Skeletal muscle tissue (tissue), 3 donors: ENCODE measurements at regions not wholly inside any gene's neighbourhood (a gene's known extent, or its start where the extent isn't known, plus 50 kb on each side); places are given as distances from the start of the nearest gene placed in this dataset.

ENCODE experiments used
- H3K27ac ChIP-seq: one replicate; pipeline ENCODE4 v1.7.0; 2013; ENCODE audit warnings: mild to moderate bottlenecking, low read depth, low read length, inconsistent platforms
- H3K27me3 ChIP-seq, 3 donors: one replicate each; pipeline ENCODE4 v1.7.0; 2013; ENCODE audit warnings: low read length in 3 of 3; ENCODE audit not compliant: control insufficient read depth in 3 of 3, insufficient read depth in 3 of 3
- H3K36me3 ChIP-seq, 3 donors: one replicate each; pipeline ENCODE4 v1.7.0; 2013; ENCODE audit warnings: low read length in 3 of 3; ENCODE audit not compliant: control insufficient read depth in 3 of 3, insufficient read depth in 3 of 3
- H3K4me1 ChIP-seq, 3 donors: one replicate each; pipeline ENCODE4 v1.7.0; 2013; ENCODE audit warnings: low read length in 3 of 3, mild to moderate bottlenecking in 3 of 3; ENCODE audit not compliant: control insufficient read depth in 3 of 3, insufficient read depth in 3 of 3
- H3K4me3 ChIP-seq, 3 donors: one replicate each; pipeline ENCODE4 v1.7.0; 2013; ENCODE audit warnings: low read length in 3 of 3
- H3K9ac ChIP-seq, 3 donors: one replicate each; pipeline ENCODE4 v1.7.0; 2013; ENCODE audit warnings: low read length in 3 of 3, mild to moderate bottlenecking in 3 of 3, moderate library complexity in 2 of 3, low read depth in 1 of 3
- H3K9me3 ChIP-seq, 3 donors: one replicate each; pipeline ENCODE4 v1.7.0; 2013; ENCODE audit warnings: low read length in 3 of 3; ENCODE audit not compliant: control insufficient read depth in 3 of 3
- donor health status: Osteomylitis.

DNA sequence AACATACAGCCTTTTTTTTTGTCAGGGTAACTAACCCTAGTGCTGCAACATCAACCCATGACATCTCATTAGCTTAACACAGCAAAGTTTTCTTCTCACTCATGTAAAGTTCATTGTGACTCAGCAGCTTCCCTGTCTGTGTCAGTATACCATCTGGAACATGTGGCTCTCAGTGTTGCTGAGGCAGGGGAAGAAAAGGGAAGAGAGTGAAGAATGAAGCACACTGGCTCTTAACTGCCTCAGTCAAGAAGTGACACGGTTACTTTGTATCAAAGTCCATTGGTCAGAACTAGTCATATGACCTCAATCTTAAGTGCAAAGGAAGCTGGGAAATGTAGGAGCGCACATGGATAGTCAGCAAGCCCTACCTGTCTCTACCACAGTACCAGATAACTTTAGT is 185.0 kb upstream of the ELL2 start:
- no peak overlapping the region for H3K9ac ChIP-seq
- H3K27ac ChIP-seq = no peak overlapping the region
- no peaks in the 10 kb centered on the region for H3K4me1 ChIP-seq
- H3K36me3 ChIP-seq = no peaks in the 10 kb centered on the region
- no peaks in the 10 kb centered on the region for H3K27me3 ChIP-seq
- H3K4me3 ChIP-seq = no peak overlapping the region
- H3K9me3 ChIP-seq = no peaks in the 10 kb centered on the region

- H3K9ac ChIP-seq = no peak overlapping the region
Measured at GRCh38 chr5:96144289-96144688, 182.6 kb upstream of the ELL2 start.

GRCh38 chr5:96143450-96143849 is 181.8 kb upstream of the ELL2 start:
- no peaks in the 10 kb centered on the region for H3K9me3 ChIP-seq

More at GRCh38 chr5:96144289-96144688, 182.6 kb upstream of the ELL2 start:
- no peaks in the 10 kb centered on the region for H3K9me3 ChIP-seq
- H3K27ac ChIP-seq = no peak overlapping the region
- H3K36me3 ChIP-seq = no peaks in the 10 kb centered on the region
- H3K4me3 ChIP-seq = no peak overlapping the region
- H3K4me1 ChIP-seq = no peaks in the 10 kb centered on the region
- no peaks in the 10 kb centered on the region for H3K27me3 ChIP-seq

GRCh38 chr5:96142786-96143434 is 181.3 kb upstream of the ELL2 start:
- Histone ChIP-seq H3K4me1 (no peaks in the 10 kb centered on the region), H3K9me3 (no peaks in the 10 kb centered on the region), H3K9ac (no peak overlapping the region), H3K27me3 (no peaks in the 10 kb centered on the region), H3K27ac (no peak overlapping the region), H3K36me3 (no peaks in the 10 kb centered on the region), H3K4me3 (no peak overlapping the region)

More at GRCh38 chr5:96143450-96143849, 181.8 kb upstream of the ELL2 start:
- H3K4me1 ChIP-seq = no peaks in the 10 kb centered on the region
- H3K27me3 ChIP-seq = no peaks in the 10 kb centered on the region
- H3K4me3 ChIP-seq = no peak overlapping the region
- no peak overlapping the region for H3K9ac ChIP-seq
- no peaks in the 10 kb centered on the region for H3K36me3 ChIP-seq
- H3K27ac ChIP-seq = no peak overlapping the region

- Histone ChIP-seq H3K36me3 (no peaks in the 10 kb centered on the region), H3K9me3 (no peaks in the 10 kb centered on the region), H3K4me1 (no peaks in the 10 kb centered on the region), H3K27me3 (no peaks in the 10 kb centered on the region), H3K4me3 (no peak overlapping the region), H3K9ac (no peak overlapping the region), H3K27ac (no peak overlapping the region)
Measured at GRCh38 chr5:96142184-96142781, 180.6 kb upstream of the ELL2 start.

DNA sequence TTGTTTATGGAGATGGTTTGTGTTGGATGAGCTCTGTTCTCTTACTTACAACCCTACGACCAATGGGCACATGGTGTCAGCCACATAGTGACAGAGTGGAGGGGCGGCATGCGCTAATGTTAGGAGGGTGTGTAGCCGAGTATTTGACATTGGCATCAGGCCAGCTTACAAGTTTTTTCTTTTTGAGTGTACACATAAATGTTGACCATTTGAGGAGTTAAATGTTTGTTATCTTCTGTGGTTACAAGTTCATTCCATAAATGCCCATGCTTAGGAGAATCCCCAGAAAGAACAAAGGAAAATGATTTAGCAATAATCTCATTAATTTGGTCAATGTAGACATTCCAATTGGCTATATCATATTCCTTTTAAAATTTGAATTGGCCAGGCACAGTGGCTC is 180.1 kb upstream of the ELL2 start:
- H3K4me3 ChIP-seq = no peak overlapping the region
- no peaks in the 10 kb centered on the region for H3K4me1 ChIP-seq
- no peaks in the 10 kb centered on the region for H3K9me3 ChIP-seq
- H3K9ac ChIP-seq = no peak overlapping the region
- no peaks in the 10 kb centered on the region for H3K27me3 ChIP-seq
- no peaks in the 10 kb centered on the region for H3K36me3 ChIP-seq
- no peak overlapping the region for H3K27ac ChIP-seq

GRCh38 chr5:96140496-96140895 is 178.8 kb upstream of the ELL2 start:
- no peak overlapping the region for H3K9ac ChIP-seq
- no peaks in the 10 kb centered on the region for H3K4me1 ChIP-seq
- no peaks in the 10 kb centered on the region for H3K9me3 ChIP-seq
- H3K4me3 ChIP-seq = no peak overlapping the region
- no peaks in the 10 kb centered on the region for H3K27me3 ChIP-seq
- no peaks in the 10 kb centered on the region for H3K36me3 ChIP-seq
- no peak overlapping the region for H3K27ac ChIP-seq

- Histone ChIP-seq H3K27me3 (no peaks in the 10 kb centered on the region), H3K9me3 (no peaks in the 10 kb centered on the region), H3K4me1 (no peaks in the 10 kb centered on the region), H3K27ac (no peak overlapping the region), H3K36me3 (no peaks in the 10 kb centered on the region), H3K4me3 (no peak overlapping the region), H3K9ac (no peak overlapping the region)
Measured at GRCh38 chr5:96140084-96140483, 178.4 kb upstream of the ELL2 start.

GRCh38 chr5:96134886-96135285 is 173.2 kb upstream of the ELL2 start:
- Histone ChIP-seq H3K9me3 (no peaks in the 10 kb centered on the region), H3K4me3 (no peak overlapping the region), H3K36me3 (no peaks in the 10 kb centered on the region), H3K27ac (no peak overlapping the region), H3K4me1 (no peaks in the 10 kb centered on the region), H3K9ac (no peak overlapping the region), H3K27me3 (no peaks in the 10 kb centered on the region)

GRCh38 chr5:96133341-96134079 is 171.9 kb upstream of the ELL2 start:
- Histone ChIP-seq H3K4me1 (no peaks in the 10 kb centered on the region), H3K27me3 (no peaks in the 10 kb centered on the region), H3K4me3 (no peak overlapping the region), H3K36me3 (no peaks in the 10 kb centered on the region), H3K27ac (no peak overlapping the region), H3K9me3 (no peaks in the 10 kb centered on the region), H3K9ac (no peak overlapping the region)
